ENCODE measurements at regions not wholly inside any gene's neighbourhood (a gene's known extent, or its start where the extent isn't known, plus 50 kb on each side); places are given as distances from the start of the nearest gene placed in this dataset.

GRCh38 chrX:40834225-40834624 lies 98.9 kb upstream of the MED14 start:
- 96 to 97% methylated on average over 33 of the region's 33 CpGs for WGBS, 2 donors
- Histone ChIP-seq H3K36me3 (no peaks in the 10 kb centered on the region), H3K27me3 (no peaks in the 10 kb centered on the region), H3K27ac (no peak overlapping the region), H3K4me3 (no peak overlapping the region), H3K9me3 (no peaks in the 10 kb centered on the region), H3K4me1 (no peaks in the 10 kb centered on the region)
- intact Hi-C loops (cut with DNase I): no loop called here
- DNase-seq: no peak
- TF ChIP-seq POLR2AphosphoS5 (IDR thresholded peaks at IDR 0.05): no peak

- 91 to 92% methylated on average over 7 of the region's 7 CpGs for WGBS, 2 donors
- TF ChIP-seq CTCF (IDR thresholded peaks at IDR 0.05) (no peak), EP300 (IDR thresholded peaks at IDR 0.05) (no peak), POLR2A (IDR thresholded peaks at IDR 0.05) (no peak), POLR2AphosphoS5 (IDR thresholded peaks at IDR 0.05) (no peak)
- intact Hi-C loops (cut with DNase I): no loop called here
Observed at GRCh38 chrX:40835526-40835925, 100.2 kb upstream of the MED14 start.

GRCh38 chrX:40843643-40844042 lies 108.3 kb upstream of the MED14 start:
- Histone ChIP-seq H3K4me3 (no peak overlapping the region), H3K4me1 (peaks cover 0 to 14% (median 3%) of the 10 kb centered on the region in 4 donors), H3K9me3 (peaks cover 0 to 5% (median 0%) of the 10 kb centered on the region in 4 donors), H3K27ac (no peak overlapping the region), H3K27me3 (no peaks in the 10 kb centered on the region), H3K36me3 (no peaks in the 10 kb centered on the region)
- TF ChIP-seq EP300 (IDR thresholded peaks at IDR 0.05) (no peak), CTCF (IDR thresholded peaks at IDR 0.05) (no peak), POLR2A (IDR thresholded peaks at IDR 0.05) (no peak), POLR2AphosphoS5 (IDR thresholded peaks at IDR 0.05) (no peak)
- WGBS, 2 donors: 90 to 92% methylated on average over 2 of the region's 2 CpGs
- DNase-seq: no peak
- intact Hi-C loops (cut with DNase I): no loop called here

More at GRCh38 chrX:40835526-40835925, 100.2 kb upstream of the MED14 start:
- Histone ChIP-seq H3K4me3 (no peak overlapping the region), H3K36me3 (no peaks in the 10 kb centered on the region), H3K9me3 (no peaks in the 10 kb centered on the region), H3K27me3 (no peaks in the 10 kb centered on the region), H3K27ac (no peak overlapping the region), H3K4me1 (no peaks in the 10 kb centered on the region)
- DNase-seq: no peak

GRCh38 chrX:40844471-40844870 lies 109.1 kb upstream of the MED14 start:
- 84 to 92% methylated on average over 2 of the region's 2 CpGs for WGBS, 2 donors
- peak overlapping the region in 2 of 4 donors; percentile 74 to 76 for H3K27ac ChIP-seq

GRCh38 chrX:40845331-40845911 lies 110.1 kb upstream of the MED14 start:
- peak overlapping the region in 1 of 4 donors; percentile 24 for H3K4me3 ChIP-seq
- peak overlapping the region; percentile 53 to 76 (median 68) for H3K27ac ChIP-seq
- no peak for TF ChIP-seq EP300 (IDR thresholded peaks at IDR 0.05)
- no peak for TF ChIP-seq POLR2A (IDR thresholded peaks at IDR 0.05)
- no peak for TF ChIP-seq POLR2AphosphoS5 (IDR thresholded peaks at IDR 0.05)
- no peak for TF ChIP-seq CTCF (IDR thresholded peaks at IDR 0.05)

More at GRCh38 chrX:40844471-40844870, 109.1 kb upstream of the MED14 start:
- no peak overlapping the region for H3K4me3 ChIP-seq
- peaks cover 0 to 14% (median 3%) of the 10 kb centered on the region in 4 donors for H3K4me1 ChIP-seq
- no peaks in the 10 kb centered on the region for H3K36me3 ChIP-seq
- H3K27me3 ChIP-seq: no peaks in the 10 kb centered on the region
- H3K9me3 ChIP-seq: peaks cover 0 to 5% (median 0%) of the 10 kb centered on the region in 4 donors
- no peak for TF ChIP-seq CTCF (IDR thresholded peaks at IDR 0.05)
- no peak for TF ChIP-seq EP300 (IDR thresholded peaks at IDR 0.05)
- DNase-seq: no peak
- intact Hi-C loops (cut with DNase I): no loop called here

More at GRCh38 chrX:40845331-40845911, 110.1 kb upstream of the MED14 start:
- 72 to 84% methylated on average over 5 of the region's 5 CpGs for WGBS, 2 donors
- intact Hi-C loops (cut with DNase I): no loop called here
- Histone ChIP-seq H3K9me3 (peaks cover 0 to 5% (median 0%) of the 10 kb centered on the region in 4 donors), H3K27me3 (no peaks in the 10 kb centered on the region), H3K36me3 (no peaks in the 10 kb centered on the region), H3K4me1 (peaks cover 0 to 14% (median 3%) of the 10 kb centered on the region in 4 donors)
- no peak for DNase-seq

Data from sigmoid colon (tissue), 6 donors.